ENCODE measurements at regions not wholly inside any gene's neighbourhood (a gene's known extent, or its start where the extent isn't known, plus 50 kb on each side); places are given as distances from the start of the nearest gene placed in this dataset.

GRCh38 chr5:109560554-109560953 lies 129.2 kb upstream of the MAN2A1 start:
- Histone ChIP-seq H4K20me1 (ENCODE audit: insufficient read depth) (no peaks in the 10 kb centered on the region), H3K9me2 (ENCODE audit: insufficient read depth) (no peaks in the 10 kb centered on the region), H3K36me3 (ENCODE audit: control insufficient read depth in 1 of 2, insufficient read depth in 2 of 2, low read length in 2 of 2) (no peaks in the 10 kb centered on the region), H3K27me3 (ENCODE audit: insufficient read depth, low read length) (no peaks in the 10 kb centered on the region), H3K4me2 (ENCODE audit: low read length) (no peak overlapping the region), H2AFZ (ENCODE audit: low read depth, low read length, poor library complexity, severe bottlenecking) (no peak overlapping the region), H3K9me3 (ENCODE audit: control insufficient read depth in 1 of 2, insufficient read depth in 1 of 2, low read depth in 1 of 2, low read length in 2 of 2) (no peaks in the 10 kb centered on the region), H3K9ac (ENCODE audit: low read length) (no peak overlapping the region), H3K4me3 (replicated peaks in 1 of 2; ENCODE audit: low read depth in 1 of 2, low read length in 2 of 2) (no peak overlapping the region), H3K4me1 (ENCODE audit: control insufficient read depth in 1 of 2, insufficient read depth in 2 of 2, low read length in 2 of 2) (no peaks in the 10 kb centered on the region), H3K27ac (ENCODE audit: low read depth, low read length) (no peak overlapping the region), H3K79me2 (ENCODE audit: insufficient read depth, low read length) (no peaks in the 10 kb centered on the region)
- TF ChIP-seq POLR2AphosphoS5 (IDR thresholded peaks at IDR 0.05; ENCODE audit: low read depth, low read length) (no peak), ZBTB33 (IDR thresholded peaks at IDR 0.05; ENCODE audit: extremely low read depth, insufficient replicate concordance, low read length) (no peak), MAX (IDR thresholded peaks at IDR 0.05) (no peak), REST (IDR thresholded peaks at IDR 0.05; ENCODE audit: low read depth) (no peak), ELF1 (IDR thresholded peaks at IDR 0.05; ENCODE audit: borderline replicate concordance, low read depth) (no peak), RAD21 (IDR thresholded peaks at IDR 0.05; ENCODE audit: low read depth) (no peak), CEBPB (IDR thresholded peaks at IDR 0.05; ENCODE audit: low read depth) (no peak), EZH2phosphoT487 (IDR thresholded peaks at IDR 0.05; ENCODE audit: borderline replicate concordance) (no peak), ZFX (IDR thresholded peaks at IDR 0.05) (no peak), SRF (IDR thresholded peaks at IDR 0.05; ENCODE audit: low read depth) (no peak), SP1 (IDR thresholded peaks at IDR 0.05; ENCODE audit: low read depth) (no peak), ATF3 (IDR thresholded peaks at IDR 0.05) (no peak)
- no TSS peak for BruUV-seq (replicated peaks)
- ATAC-seq (no peak), DNase-seq (ENCODE audit: low read depth, low spot score) (no peak)
- ChIA-PET POLR2A (no interaction called here), CTCF (no interaction called here), RAD21 (ENCODE audit: low non-redundant PET in 1 of 2, low total read pairs in 2 of 2, uncharacterized antibody in 2 of 2, unreplicated experiment in 2 of 2) (no interaction called here)
- intact Hi-C loops (cut with micrococcal nuclease) = no loop called here

Measured in HCT116 (cell line).